ENCODE measurements at regions not wholly inside any gene's neighbourhood (a gene's known extent, or its start where the extent isn't known, plus 50 kb on each side); places are given as distances from the start of the nearest gene placed in this dataset.

DNA sequence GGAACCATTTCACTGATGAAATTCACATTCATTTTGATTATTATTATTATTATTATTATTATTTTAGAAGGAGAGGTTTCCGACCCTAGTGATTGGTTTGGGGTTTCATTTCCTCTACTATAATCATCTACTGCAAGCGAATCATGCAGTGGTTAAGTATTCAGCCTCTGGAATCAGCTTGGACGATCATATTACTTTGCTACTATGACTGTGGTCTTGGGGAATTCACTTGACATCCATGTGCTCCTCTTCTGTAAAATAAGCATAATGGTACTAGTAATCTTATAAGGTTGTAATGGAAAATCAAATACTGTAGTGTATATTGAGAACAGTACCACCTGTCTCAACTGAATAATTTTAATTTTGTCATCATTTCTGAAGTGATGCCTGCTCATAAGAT is 132.1 kb upstream of the SLC4A4 start:
- H3K27me3 ChIP-seq: no peaks in the 10 kb centered on the region
- ATAC-seq (no peak), DNase-seq (no peak)
- no peaks in the 10 kb centered on the region for H3K36me3 ChIP-seq
- 83 to 85% methylated on average over 3 of the region's 3 CpGs for WGBS, 2 donors
- intact Hi-C loops (cut with DNase I): no loop called here
- peaks cover 0 to 39% (median 13%) of the 10 kb centered on the region in 9 donors for H3K4me1 ChIP-seq
- no peak overlapping the region for H3K4me3 ChIP-seq
- no peak overlapping the region for H3K27ac ChIP-seq
- H3K9me3 ChIP-seq: no peaks in the 10 kb centered on the region
- TF ChIP-seq CTCF (IDR thresholded peaks at IDR 0.05): no peak

DNA sequence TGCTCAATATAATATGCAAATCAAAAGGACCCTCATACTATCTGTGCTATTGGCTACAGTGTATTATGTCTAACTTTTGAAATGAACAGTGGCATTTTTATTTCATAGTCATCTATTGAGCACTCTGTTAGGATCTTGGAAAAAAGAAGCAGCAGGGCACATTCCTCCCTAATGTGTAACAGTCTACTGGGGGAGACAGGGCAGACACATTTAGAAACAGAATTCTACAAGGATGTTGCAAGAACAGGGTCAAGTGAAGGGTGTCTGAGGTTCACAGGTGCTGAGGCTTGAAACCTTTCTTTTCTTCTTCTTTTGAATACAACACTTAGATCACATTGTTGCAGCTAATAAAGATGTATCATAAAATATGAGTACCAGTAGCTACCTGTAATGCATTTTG is 129.7 kb upstream of the SLC4A4 start:
- DNase-seq: no peak
- H3K9me3 ChIP-seq: no peaks in the 10 kb centered on the region
- ATAC-seq: peak in 3 of 8 donors; percentile 34 to 91 (median 47)
- H3K4me1 ChIP-seq: peaks cover 0 to 37% (median 14%) of the 10 kb centered on the region in 9 donors
- no peak overlapping the region for H3K4me3 ChIP-seq
- H3K36me3 ChIP-seq: no peaks in the 10 kb centered on the region
- intact Hi-C loops (cut with DNase I): no loop called here
- TF ChIP-seq CTCF (IDR thresholded peaks at IDR 0.05): no peak
- no peak overlapping the region for H3K27ac ChIP-seq
- H3K27me3 ChIP-seq: no peaks in the 10 kb centered on the region

DNA sequence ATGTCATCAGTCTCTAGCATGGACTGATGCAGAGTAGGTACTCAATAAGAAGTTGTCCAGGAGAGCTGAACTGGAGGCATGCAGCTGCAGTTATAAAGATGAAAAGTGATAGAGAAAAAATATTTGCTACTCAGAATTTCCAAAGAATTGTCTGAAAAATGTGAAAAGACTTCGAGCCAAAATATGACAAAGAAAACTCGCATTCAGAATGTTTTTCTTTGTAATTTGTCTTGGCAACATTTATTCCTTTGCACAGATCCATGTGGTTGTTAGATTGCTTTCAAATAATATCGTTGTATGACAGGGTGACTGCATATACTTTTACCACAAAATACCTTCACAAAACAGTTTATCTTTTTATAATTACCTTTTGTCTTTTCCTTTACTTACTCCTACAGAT is 128.0 kb upstream of the SLC4A4 start:
- no peaks in the 10 kb centered on the region for H3K27me3 ChIP-seq
- no peak for TF ChIP-seq CTCF (IDR thresholded peaks at IDR 0.05)
- no peak overlapping the region for H3K4me3 ChIP-seq
- WGBS, 2 donors: 39 to 40% methylated on average over 3 of the region's 3 CpGs
- DNase-seq (no peak), ATAC-seq (no peak)
- intact Hi-C loops (cut with DNase I): no loop called here
- no peaks in the 10 kb centered on the region for H3K9me3 ChIP-seq
- no peak overlapping the region for H3K27ac ChIP-seq
- H3K36me3 ChIP-seq: no peaks in the 10 kb centered on the region
- H3K4me1 ChIP-seq: peaks cover 0 to 37% (median 14%) of the 10 kb centered on the region in 9 donors

GRCh38 chr4:71211748-71212147 is 127.1 kb upstream of the SLC4A4 start:
- Histone ChIP-seq H3K4me3 (no peak overlapping the region), H3K27me3 (no peaks in the 10 kb centered on the region), H3K36me3 (no peaks in the 10 kb centered on the region), H3K4me1 (peaks cover 0 to 41% (median 16%) of the 10 kb centered on the region in 9 donors), H3K27ac (peak overlapping the region in 1 of 10 donors; percentile 32), H3K9me3 (no peaks in the 10 kb centered on the region)
- 33 to 53% methylated on average over 3 of the region's 3 CpGs for WGBS, 2 donors
- no peak for TF ChIP-seq CTCF (IDR thresholded peaks at IDR 0.05)
- DNase-seq: no peak
- intact Hi-C loops (cut with DNase I): no loop called here
- ATAC-seq: no peak
